ENCODE measurements at regions not wholly inside any gene's neighbourhood (a gene's known extent, or its start where the extent isn't known, plus 50 kb on each side); places are given as distances from the start of the nearest gene placed in this dataset.

GRCh38 chr3:196145468-196146262 lies 63.8 kb upstream of the TFRC start (continued):
- no peak for TF ChIP-seq E2F5 (CRISPR knock-in tag; IDR thresholded peaks at IDR 0.05)
- peak; percentile 62 for TF ChIP-seq EP400 (IDR thresholded peaks at IDR 0.05)
- peak; percentile 66 for TF ChIP-seq SMAD4 (CRISPR knock-in tag; conservative IDR thresholded peaks at IDR 0.05)
- no peak for TF ChIP-seq ZNF76 (CRISPR knock-in tag; IDR thresholded peaks at IDR 0.05; ENCODE audit: borderline replicate concordance)
- no peak for TF ChIP-seq ATF1 (CRISPR knock-in tag; IDR thresholded peaks at IDR 0.05)
- TF ChIP-seq ATF1 (tag; IDR thresholded peaks at IDR 0.05), result peak; percentile 41; the same call in 1 of the 2 replicates
- TF ChIP-seq YBX1 (IDR thresholded peaks at IDR 0.05), result no peak
- no peak for TF ChIP-seq NRF1 (conservative IDR thresholded peaks at IDR 0.05 in 1 of 2, IDR thresholded peaks at IDR 0.05 in 1 of 2)
- TF ChIP-seq RBBP5 (IDR thresholded peaks at IDR 0.05; ENCODE audit: borderline replicate concordance, insufficient read depth, low read length, poor library complexity, severe bottlenecking), result peak; percentile 48
- peak; percentile 90; the same call in 1 of the 2 replicates for TF ChIP-seq DMBX1 (CRISPR knock-in tag; IDR thresholded peaks at IDR 0.05; ENCODE audit: borderline replicate concordance)
- TF ChIP-seq YY1 (IDR thresholded peaks at IDR 0.05; ENCODE audit: borderline replicate concordance in 1 of 3, control insufficient read depth in 1 of 3, extremely low read depth in 1 of 3, insufficient read depth in 3 of 3, insufficient read length in 1 of 3, insufficient replicate concordance in 2 of 3, low read depth in 1 of 3, low read length in 2 of 3), result no peak
- TF ChIP-seq SMARCA4 (IDR thresholded peaks at IDR 0.05), result peak; percentile 68
- no peak for TF ChIP-seq IRF1 (CRISPR knock-in tag; IDR thresholded peaks at IDR 0.05; ENCODE audit: borderline replicate concordance)
- peak; percentile 34; the same call in 1 of the 2 replicates for TF ChIP-seq ZEB2 (IDR thresholded peaks at IDR 0.05)
- no peak; the same call in 1 of the 2 replicates for TF ChIP-seq PBX2 (CRISPR knock-in tag; IDR thresholded peaks at IDR 0.05; ENCODE audit: low read depth)
- peak; percentile 50 for TF ChIP-seq PBX2 (tag; conservative IDR thresholded peaks at IDR 0.05; ENCODE audit: low read depth)
- TF ChIP-seq MEF2D (tag; conservative IDR thresholded peaks at IDR 0.05; ENCODE audit: low read depth), result no peak
- TF ChIP-seq CTBP1 (IDR thresholded peaks at IDR 0.05; ENCODE audit: borderline replicate concordance), result peak; percentile 78; the same call in 1 of the 2 replicates
- TF ChIP-seq THAP12 (CRISPR knock-in tag; IDR thresholded peaks at IDR 0.05), result no peak
- no peak for TF ChIP-seq COPS2 (conservative IDR thresholded peaks at IDR 0.05)
- no peak for TF ChIP-seq NR2C2 (CRISPR knock-in tag; IDR thresholded peaks at IDR 0.05)
- peak; percentile 42; the same call in 1 of the 2 replicates for TF ChIP-seq NR2C2 (tag; IDR thresholded peaks at IDR 0.05)

Data from K562 (cell line).